Ascending aorta (tissue), 2 donors: ENCODE measurements at regions not wholly inside any gene's neighbourhood (a gene's known extent, or its start where the extent isn't known, plus 50 kb on each side); places are given as distances from the start of the nearest gene placed in this dataset.

Experiments
- DNase-seq, 2 donors: peaks; one replicate each; pipeline ENCODE4 v3.0.0-alpha.2; 2019; ENCODE audit warnings: low spot score in 2 of 2
- H3K27ac ChIP-seq, 2 donors: fragments of 200-600 bp; sonication (generic); one replicate each; pipeline ENCODE4 v1.5.1; 2016 to 2017; ENCODE audit warnings: mild to moderate bottlenecking in 1 of 2
- H3K27me3 ChIP-seq: fragments of 200-600 bp; sonication (generic); one replicate; pipeline ENCODE4 v1.5.1; 2017
- H3K36me3 ChIP-seq, 2 donors: fragments of 200-600 bp; sonication (generic); one replicate each; pipeline ENCODE4 v1.5.1; 2016
- H3K4me1 ChIP-seq, 2 donors: fragments of 200-600 bp; sonication (generic); one replicate each; pipeline ENCODE4 v1.5.1; 2016 to 2017; ENCODE audit warnings: mild to moderate bottlenecking in 1 of 2
- H3K4me3 ChIP-seq, 2 donors: fragments of 200-600 bp; sonication (generic); one replicate each; pipeline ENCODE4 v1.5.1; 2016 to 2017; ENCODE audit warnings: mild to moderate bottlenecking in 1 of 2
- H3K9me3 ChIP-seq, 2 donors: fragments of 200-600 bp; sonication (generic); one replicate each; pipeline ENCODE4 v1.5.1; 2016
- intact Hi-C: fragments of 100-400 bp; cut with DNase I; formaldehyde crosslinking; loops from one replicate; pipeline ENCODE4 v1.15.1; 2023
- TF ChIP-seq, protein P1 (sequence below), 3 experiments: fragments of 200-600 bp in 2 of 3; fragments of 450-650 bp in 1 of 3; sonication (generic) in 2 of 3; IDR thresholded peaks; one replicate each; pipeline ENCODE4 v1.5.1; 2016 to 2019; ENCODE audit warnings: antibody characterized with exemption in 3 of 3, mild to moderate bottlenecking in 1 of 3, moderate library complexity in 1 of 3

DNA sequence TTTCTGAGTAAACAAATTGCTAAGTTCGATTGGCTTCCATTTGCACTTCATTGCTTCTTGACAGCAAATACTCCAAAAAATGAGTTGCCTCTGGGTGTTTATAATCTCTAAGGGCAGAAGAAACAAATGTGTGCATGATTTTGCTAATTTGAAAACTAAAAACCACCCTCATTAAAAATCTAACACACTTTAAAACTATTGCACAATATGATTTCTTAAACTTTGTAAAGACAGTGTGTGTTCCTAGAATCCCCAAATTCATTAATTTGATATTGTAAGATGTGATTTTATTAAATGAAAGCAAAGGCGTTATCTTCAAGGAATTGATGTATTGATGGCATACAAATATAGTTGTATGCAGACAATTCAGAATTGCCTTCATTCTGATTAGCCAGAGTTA, 350.9 kb downstream of the OLFM3 start:
- Histone ChIP-seq H3K9me3 (no peaks in the 10 kb centered on the region), H3K4me1 (no peaks in the 10 kb centered on the region), H3K27me3 (no peaks in the 10 kb centered on the region), H3K36me3 (no peaks in the 10 kb centered on the region), H3K4me3 (no peak overlapping the region), H3K27ac (no peak overlapping the region)
- intact Hi-C loops, result loop anchor here (10.0 kb wide), 1 partner anchor 1541 kb away; no protein-coding TSS in a partner anchor
- no peak for DNase-seq
- TF ChIP-seq, protein P1, sequence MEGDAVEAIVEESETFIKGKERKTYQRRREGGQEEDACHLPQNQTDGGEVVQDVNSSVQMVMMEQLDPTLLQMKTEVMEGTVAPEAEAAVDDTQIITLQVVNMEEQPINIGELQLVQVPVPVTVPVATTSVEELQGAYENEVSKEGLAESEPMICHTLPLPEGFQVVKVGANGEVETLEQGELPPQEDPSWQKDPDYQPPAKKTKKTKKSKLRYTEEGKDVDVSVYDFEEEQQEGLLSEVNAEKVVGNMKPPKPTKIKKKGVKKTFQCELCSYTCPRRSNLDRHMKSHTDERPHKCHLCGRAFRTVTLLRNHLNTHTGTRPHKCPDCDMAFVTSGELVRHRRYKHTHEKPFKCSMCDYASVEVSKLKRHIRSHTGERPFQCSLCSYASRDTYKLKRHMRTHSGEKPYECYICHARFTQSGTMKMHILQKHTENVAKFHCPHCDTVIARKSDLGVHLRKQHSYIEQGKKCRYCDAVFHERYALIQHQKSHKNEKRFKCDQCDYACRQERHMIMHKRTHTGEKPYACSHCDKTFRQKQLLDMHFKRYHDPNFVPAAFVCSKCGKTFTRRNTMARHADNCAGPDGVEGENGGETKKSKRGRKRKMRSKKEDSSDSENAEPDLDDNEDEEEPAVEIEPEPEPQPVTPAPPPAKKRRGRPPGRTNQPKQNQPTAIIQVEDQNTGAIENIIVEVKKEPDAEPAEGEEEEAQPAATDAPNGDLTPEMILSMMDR (IDR thresholded peaks at IDR 0.05), result no peak

GRCh38 chr1:101652484-101652883, 344.2 kb downstream of the OLFM3 start:
- Histone ChIP-seq H3K27me3 (no peaks in the 10 kb centered on the region), H3K27ac (no peak overlapping the region), H3K36me3 (no peaks in the 10 kb centered on the region), H3K4me1 (no peaks in the 10 kb centered on the region), H3K9me3 (peaks cover 0 to 7% of the 10 kb centered on the region in 2 donors), H3K4me3 (no peak overlapping the region)
- DNase-seq, result no peak
- TF ChIP-seq, protein P1 (IDR thresholded peaks at IDR 0.05), result no peak
- intact Hi-C loops, result no loop called here

DNA sequence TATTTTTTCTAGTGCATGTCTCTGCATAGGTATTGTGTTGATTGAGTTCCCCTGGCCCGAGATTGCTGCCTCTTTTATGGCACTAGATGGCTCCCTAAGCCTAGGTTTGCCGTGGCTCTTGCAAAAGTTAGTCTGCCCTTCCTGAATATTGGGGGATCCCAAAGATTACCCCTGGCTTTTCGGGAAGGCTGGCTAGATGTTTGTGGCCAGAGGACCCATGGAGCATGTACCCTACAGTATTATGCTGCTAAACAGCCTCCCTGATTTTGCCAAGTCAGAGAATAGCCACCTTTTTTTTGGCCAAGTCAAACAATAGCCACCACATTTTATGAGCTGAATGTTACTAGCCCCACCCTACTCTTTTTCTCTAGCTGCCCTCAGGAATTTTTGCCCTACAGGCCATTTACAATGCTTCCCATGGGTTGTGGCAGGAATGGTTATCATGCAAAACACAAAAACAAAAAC, 343.2 kb downstream of the OLFM3 start:
- TF ChIP-seq, protein P1 (IDR thresholded peaks at IDR 0.05), result no peak
- Histone ChIP-seq H3K27ac (no peak overlapping the region), H3K9me3 (peaks cover 0 to 7% of the 10 kb centered on the region in 2 donors), H3K4me1 (no peaks in the 10 kb centered on the region), H3K4me3 (no peak overlapping the region), H3K36me3 (no peaks in the 10 kb centered on the region), H3K27me3 (no peaks in the 10 kb centered on the region)
- no peak for DNase-seq
- intact Hi-C loops, result no loop called here

DNA sequence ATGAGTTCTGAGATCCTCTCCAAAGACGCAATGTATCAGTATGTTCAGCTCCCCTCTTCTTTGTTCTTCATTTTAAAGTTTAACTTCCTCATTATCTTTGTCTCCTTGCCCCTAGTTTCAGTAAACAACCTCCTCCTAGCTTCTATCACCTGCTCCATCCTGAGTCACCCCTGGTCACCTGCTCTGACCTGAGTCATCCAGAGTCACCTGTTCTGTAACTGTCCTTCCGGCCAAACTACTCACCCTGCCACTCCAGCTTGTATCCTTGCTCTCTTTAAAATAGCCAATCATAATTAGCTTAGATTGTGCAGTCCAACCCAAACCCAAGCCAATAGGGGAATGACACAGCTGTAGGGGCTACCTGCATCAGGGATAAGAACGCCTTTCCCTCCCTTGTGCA, 332.0 kb downstream of the OLFM3 start:
- Histone ChIP-seq H3K27me3 (no peaks in the 10 kb centered on the region), H3K9me3 (no peaks in the 10 kb centered on the region), H3K36me3 (no peaks in the 10 kb centered on the region), H3K4me3 (no peak overlapping the region), H3K27ac (no peak overlapping the region), H3K4me1 (no peaks in the 10 kb centered on the region)
- no peak for DNase-seq
- TF ChIP-seq, protein P1 (IDR thresholded peaks at IDR 0.05), result no peak
- intact Hi-C loops, result no loop called here

DNA sequence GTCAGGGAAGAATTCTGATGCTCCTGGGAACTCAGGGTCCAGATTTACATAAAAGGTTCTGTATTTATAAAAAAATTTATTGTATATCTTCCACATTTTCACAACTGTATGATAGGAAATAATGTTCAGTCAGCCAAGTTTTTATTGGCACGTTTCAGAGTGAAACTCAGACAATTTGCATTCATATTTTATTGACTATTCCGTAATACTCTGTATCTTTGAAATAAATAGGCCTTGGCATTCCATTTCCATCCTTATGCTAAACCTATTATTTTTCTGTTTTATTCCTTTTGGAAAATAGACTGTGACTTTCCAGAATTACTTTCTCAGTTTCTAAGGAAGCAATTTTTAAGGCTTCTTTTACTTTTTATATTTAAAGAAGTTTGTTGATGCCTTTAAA, 329.0 kb downstream of the OLFM3 start:
- intact Hi-C loops, result no loop called here
- Histone ChIP-seq H3K27ac (no peak overlapping the region), H3K36me3 (no peaks in the 10 kb centered on the region), H3K27me3 (no peaks in the 10 kb centered on the region), H3K4me3 (no peak overlapping the region), H3K9me3 (no peaks in the 10 kb centered on the region), H3K4me1 (no peaks in the 10 kb centered on the region)
- no peak for DNase-seq
- TF ChIP-seq, protein P1 (IDR thresholded peaks at IDR 0.05), result no peak

DNA sequence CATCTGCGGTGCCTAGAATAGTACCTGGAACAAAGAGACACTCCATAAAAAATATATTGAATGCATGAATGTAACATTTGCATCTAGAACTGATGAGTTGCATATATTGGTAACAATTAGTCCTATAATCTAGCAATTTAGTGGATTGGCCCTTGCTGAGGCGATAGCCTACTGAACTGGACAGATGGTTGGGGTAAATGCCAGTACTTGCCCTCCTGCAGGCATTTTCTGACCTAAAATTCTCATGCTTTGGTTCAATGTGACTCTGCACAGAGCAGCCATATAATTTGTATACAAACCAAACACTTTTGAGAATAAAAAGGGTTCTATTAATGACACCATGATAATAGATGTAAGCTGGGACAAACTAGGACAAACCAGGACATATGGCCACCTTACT, 313.6 kb downstream of the OLFM3 start:
- Histone ChIP-seq H3K9me3 (no peaks in the 10 kb centered on the region), H3K36me3 (no peaks in the 10 kb centered on the region), H3K27ac (no peak overlapping the region), H3K27me3 (no peaks in the 10 kb centered on the region), H3K4me1 (no peaks in the 10 kb centered on the region), H3K4me3 (no peak overlapping the region)
- TF ChIP-seq, protein P1 (IDR thresholded peaks at IDR 0.05), result no peak
- intact Hi-C loops, result no loop called here
- DNase-seq, result no peak
